Vagina (tissue), 2 donors: ENCODE measurements at regions not wholly inside any gene's neighbourhood (a gene's known extent, or its start where the extent isn't known, plus 50 kb on each side); places are given as distances from the start of the nearest gene placed in this dataset.

Experiments
- DNase-seq, 2 donors: peaks; one replicate each; pipeline ENCODE4 v3.0.0-alpha.2; 2017; ENCODE audit errors: extremely low spot score in 2 of 2
- H3K27ac ChIP-seq: fragments of 200-600 bp; sonication (generic); one replicate; pipeline ENCODE4 v1.5.1; 2019
- H3K27me3 ChIP-seq: fragments of 200-600 bp; sonication (generic); one replicate; pipeline ENCODE4 v1.5.1; 2019
- H3K36me3 ChIP-seq, 2 donors: fragments of 200-600 bp; sonication (generic); one replicate each; pipeline ENCODE4 v1.5.1; 2017 to 2019
- H3K4me1 ChIP-seq: fragments of 200-600 bp; sonication (generic); one replicate; pipeline ENCODE4 v1.5.1; 2019
- H3K4me3 ChIP-seq, 2 donors: fragments of 200-600 bp; sonication (generic); 1 replicate in 1 of 2; 2 replicates in 1 of 2; pipeline ENCODE4 v1.5.1; 2016 to 2019
- H3K9me3 ChIP-seq: fragments of 200-600 bp; sonication (generic); one replicate; pipeline ENCODE4 v1.5.1; 2019
- POLR2A ChIP-seq, 2 donors: fragments of 450-650 bp; IDR thresholded peaks; one replicate each; pipeline ENCODE4 v1.6.1; 2017; ENCODE audit warnings: antibody characterized with exemption in 2 of 2, mild to moderate bottlenecking in 2 of 2, moderate library complexity in 2 of 2
- POLR2AphosphoS5 ChIP-seq, 2 donors: sonication (generic); formaldehyde crosslinking; IDR thresholded peaks; one replicate each; pipeline ENCODE4 v1.9.0; 2017; ENCODE audit warnings: antibody characterized with exemption in 2 of 2, mild to moderate bottlenecking in 2 of 2, low read depth in 1 of 2; ENCODE audit not compliant: insufficient read depth in 1 of 2
- intact Hi-C: fragments of 100-400 bp; cut with DNase I; formaldehyde crosslinking; loops from one replicate; pipeline ENCODE4 v1.15.1; 2023
- TF ChIP-seq, protein P1 (sequence below), 3 experiments: fragments of 450-650 bp in 2 of 3; fragments of 200-600 bp in 1 of 3; sonication (generic) in 1 of 3; IDR thresholded peaks; one replicate each; pipeline ENCODE4 v1.5.1; 2017 to 2019; ENCODE audit warnings: antibody characterized with exemption in 3 of 3, mild to moderate bottlenecking in 2 of 3, moderate library complexity in 2 of 3

DNA sequence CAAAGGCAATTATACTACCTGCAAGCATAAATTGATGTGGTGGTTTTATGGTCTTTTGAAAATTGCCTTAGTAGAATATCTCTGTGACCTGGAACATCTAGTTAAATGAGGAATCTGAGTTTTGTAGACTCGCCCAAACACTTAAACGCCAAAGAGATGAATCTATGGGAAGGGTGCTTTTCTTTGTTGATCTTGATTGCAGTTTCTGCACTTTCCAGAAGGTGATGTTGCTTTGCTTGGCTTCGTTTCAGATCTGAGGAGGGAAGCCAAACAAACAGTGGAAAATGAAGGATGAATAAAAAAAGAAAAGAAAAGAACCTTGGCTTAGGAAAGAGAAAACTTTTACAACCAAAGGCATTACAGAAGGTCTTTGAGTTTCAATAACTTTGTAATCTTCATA lies 1021.2 kb downstream of the NR2F1-AS1 start:
- Histone ChIP-seq H3K36me3 (no peaks in the 10 kb centered on the region), H3K9me3 (no peaks in the 10 kb centered on the region), H3K27me3 (no peaks in the 10 kb centered on the region), H3K4me1 (no peaks in the 10 kb centered on the region), H3K4me3 (no peak overlapping the region), H3K27ac (no peak overlapping the region)
- intact Hi-C loops, result no loop called here
- DNase-seq, result no peak
- TF ChIP-seq, protein P1, sequence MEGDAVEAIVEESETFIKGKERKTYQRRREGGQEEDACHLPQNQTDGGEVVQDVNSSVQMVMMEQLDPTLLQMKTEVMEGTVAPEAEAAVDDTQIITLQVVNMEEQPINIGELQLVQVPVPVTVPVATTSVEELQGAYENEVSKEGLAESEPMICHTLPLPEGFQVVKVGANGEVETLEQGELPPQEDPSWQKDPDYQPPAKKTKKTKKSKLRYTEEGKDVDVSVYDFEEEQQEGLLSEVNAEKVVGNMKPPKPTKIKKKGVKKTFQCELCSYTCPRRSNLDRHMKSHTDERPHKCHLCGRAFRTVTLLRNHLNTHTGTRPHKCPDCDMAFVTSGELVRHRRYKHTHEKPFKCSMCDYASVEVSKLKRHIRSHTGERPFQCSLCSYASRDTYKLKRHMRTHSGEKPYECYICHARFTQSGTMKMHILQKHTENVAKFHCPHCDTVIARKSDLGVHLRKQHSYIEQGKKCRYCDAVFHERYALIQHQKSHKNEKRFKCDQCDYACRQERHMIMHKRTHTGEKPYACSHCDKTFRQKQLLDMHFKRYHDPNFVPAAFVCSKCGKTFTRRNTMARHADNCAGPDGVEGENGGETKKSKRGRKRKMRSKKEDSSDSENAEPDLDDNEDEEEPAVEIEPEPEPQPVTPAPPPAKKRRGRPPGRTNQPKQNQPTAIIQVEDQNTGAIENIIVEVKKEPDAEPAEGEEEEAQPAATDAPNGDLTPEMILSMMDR (IDR thresholded peaks at IDR 0.05), result no peak
- TF ChIP-seq POLR2AphosphoS5 (IDR thresholded peaks at IDR 0.05; ENCODE audit: insufficient read depth in 1 of 2, low read depth in 1 of 2) (no peak), POLR2A (IDR thresholded peaks at IDR 0.05) (no peak)

DNA sequence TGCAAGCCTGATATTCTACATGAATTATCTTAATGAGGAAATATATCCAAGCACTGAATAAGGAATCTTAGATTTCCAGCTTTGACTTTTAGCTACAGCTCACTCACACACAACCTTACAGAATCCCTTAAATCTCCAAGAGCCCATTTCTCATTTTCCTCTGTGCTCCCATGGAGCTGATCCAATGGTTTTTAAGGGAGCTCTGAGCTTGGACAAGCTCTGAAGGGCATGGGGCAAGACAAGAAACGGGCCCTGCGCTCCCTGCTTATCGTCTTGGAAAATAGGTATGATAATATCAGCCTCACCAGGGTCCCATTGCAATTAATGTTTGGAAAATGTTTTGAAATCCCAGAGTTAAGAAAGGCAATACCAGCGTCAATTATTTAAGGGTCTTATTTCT lies 1021.7 kb downstream of the NR2F1-AS1 start:
- Histone ChIP-seq H3K27me3 (no peaks in the 10 kb centered on the region), H3K27ac (no peak overlapping the region), H3K4me3 (no peak overlapping the region), H3K4me1 (no peaks in the 10 kb centered on the region), H3K36me3 (no peaks in the 10 kb centered on the region), H3K9me3 (no peaks in the 10 kb centered on the region)
- intact Hi-C loops, result no loop called here
- TF ChIP-seq POLR2A (IDR thresholded peaks at IDR 0.05) (no peak), POLR2AphosphoS5 (IDR thresholded peaks at IDR 0.05; ENCODE audit: insufficient read depth in 1 of 2, low read depth in 1 of 2) (no peak)
- TF ChIP-seq, protein P1 (IDR thresholded peaks at IDR 0.05), result no peak
- DNase-seq, result no peak

DNA sequence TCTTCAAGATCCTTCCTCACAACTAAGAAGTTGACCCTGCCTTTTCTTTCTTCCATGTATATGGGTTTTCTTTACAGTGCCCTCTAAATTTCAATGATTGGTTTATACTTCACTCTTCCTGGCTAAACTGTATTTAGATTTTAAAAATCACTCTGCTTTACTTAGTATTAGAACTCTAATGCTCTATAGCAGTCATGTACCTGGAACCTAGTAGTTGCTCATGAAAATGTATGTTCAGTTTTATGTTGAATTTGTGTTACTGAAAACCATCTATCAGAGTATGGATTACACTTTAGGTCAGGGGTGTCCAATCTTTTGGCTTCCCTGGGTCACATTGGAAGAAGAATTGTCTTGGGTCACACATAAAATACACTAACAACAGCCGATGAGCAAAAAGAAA lies 1024.3 kb downstream of the NR2F1-AS1 start:
- Histone ChIP-seq H3K4me3 (no peak overlapping the region), H3K27me3 (no peaks in the 10 kb centered on the region), H3K4me1 (no peaks in the 10 kb centered on the region), H3K36me3 (no peaks in the 10 kb centered on the region), H3K9me3 (no peaks in the 10 kb centered on the region), H3K27ac (no peak overlapping the region)
- intact Hi-C loops, result no loop called here
- no peak for DNase-seq
- TF ChIP-seq, protein P1 (IDR thresholded peaks at IDR 0.05), result no peak
- TF ChIP-seq POLR2A (IDR thresholded peaks at IDR 0.05), result no peak
- TF ChIP-seq POLR2AphosphoS5 (IDR thresholded peaks at IDR 0.05; ENCODE audit: insufficient read depth in 1 of 2, low read depth in 1 of 2), result no peak

DNA sequence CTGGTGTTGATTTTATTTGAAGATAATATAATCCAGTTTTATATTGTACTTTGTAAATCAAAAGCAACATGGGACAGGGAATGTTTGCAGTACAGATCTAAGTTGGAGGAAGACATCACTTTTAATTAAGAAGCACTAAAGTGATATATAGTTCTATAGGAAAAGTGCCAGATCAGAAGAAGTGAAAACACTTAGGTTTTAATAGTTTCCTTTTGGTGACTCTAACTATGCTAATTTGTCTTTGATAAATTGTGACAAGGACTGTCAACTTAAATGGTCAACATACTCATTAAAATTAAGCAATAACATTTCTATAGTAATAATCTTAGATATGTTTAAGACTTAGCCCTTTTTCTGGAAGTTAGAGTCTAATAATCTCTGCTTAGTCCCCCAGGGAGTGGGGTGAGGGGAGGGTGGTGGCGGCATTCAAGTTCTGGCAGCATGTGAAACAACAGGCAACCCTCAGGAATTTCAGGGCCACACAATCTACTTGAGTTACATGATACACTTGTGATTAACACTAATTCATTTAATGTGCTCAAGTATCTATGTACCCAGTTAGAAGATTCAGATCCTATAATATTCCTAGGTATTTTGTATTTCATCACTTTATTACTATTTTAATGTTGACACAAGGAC lies 1026.5 kb downstream of the NR2F1-AS1 start:
- H3K27me3 ChIP-seq, result no peaks in the 10 kb centered on the region
- H3K4me1 ChIP-seq, result no peaks in the 10 kb centered on the region
- intact Hi-C loops, result no loop called here
- no peak overlapping the region for H3K27ac ChIP-seq
- no peaks in the 10 kb centered on the region for H3K9me3 ChIP-seq
- H3K36me3 ChIP-seq, result no peaks in the 10 kb centered on the region
- H3K4me3 ChIP-seq, result no peak overlapping the region
- no peak for TF ChIP-seq POLR2A (IDR thresholded peaks at IDR 0.05)
- TF ChIP-seq, protein P1 (IDR thresholded peaks at IDR 0.05), result no peak
- no peak for TF ChIP-seq POLR2AphosphoS5 (IDR thresholded peaks at IDR 0.05; ENCODE audit: insufficient read depth in 1 of 2, low read depth in 1 of 2)
- DNase-seq, result no peak

DNA sequence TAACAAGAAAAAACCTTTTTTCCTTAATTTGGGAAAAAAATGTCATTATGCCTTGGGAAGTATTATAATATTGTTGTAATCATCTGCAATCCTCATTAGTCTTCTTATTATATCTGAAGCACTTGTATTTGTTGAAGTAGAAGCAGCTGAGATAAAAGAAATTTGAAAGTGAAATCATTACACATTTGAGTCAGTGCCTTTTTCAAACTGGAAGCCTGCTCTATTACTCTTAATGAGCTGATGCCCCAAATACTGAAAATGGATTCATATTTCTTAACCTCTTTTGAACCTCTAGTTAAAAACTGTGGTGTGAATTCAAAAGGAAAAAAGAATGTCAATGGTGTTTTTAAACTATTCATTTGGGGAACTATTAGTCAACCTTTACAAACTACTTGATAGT lies 1027.7 kb downstream of the NR2F1-AS1 start:
- no peak for TF ChIP-seq POLR2AphosphoS5 (IDR thresholded peaks at IDR 0.05; ENCODE audit: insufficient read depth in 1 of 2, low read depth in 1 of 2)
- Histone ChIP-seq H3K4me1 (no peaks in the 10 kb centered on the region), H3K4me3 (no peak overlapping the region), H3K9me3 (no peaks in the 10 kb centered on the region), H3K27me3 (no peaks in the 10 kb centered on the region), H3K27ac (no peak overlapping the region), H3K36me3 (no peaks in the 10 kb centered on the region)
- DNase-seq, result no peak
- intact Hi-C loops, result no loop called here
